ENCODE measurements at regions not wholly inside any gene's neighbourhood (a gene's known extent, or its start where the extent isn't known, plus 50 kb on each side); places are given as distances from the start of the nearest gene placed in this dataset.
"Not testable (repeated sequence)": the region's sequence is repeated elsewhere in the genome, so short reads cannot be mapped to it uniquely, and the experiment has no call there.

- in situ Hi-C loops (cut with MboI; ENCODE audit: low sequenced_read_pairs), result no loop called here
Measured at GRCh38 chr1:191306916-191307315, 829.3 kb upstream of the BRINP3 start.

- in situ Hi-C loops (cut with MboI; ENCODE audit: low sequenced_read_pairs), result no loop called here
Measured at GRCh38 chr1:191320062-191320461, 838.2 kb upstream of the RGS18 start.

DNA sequence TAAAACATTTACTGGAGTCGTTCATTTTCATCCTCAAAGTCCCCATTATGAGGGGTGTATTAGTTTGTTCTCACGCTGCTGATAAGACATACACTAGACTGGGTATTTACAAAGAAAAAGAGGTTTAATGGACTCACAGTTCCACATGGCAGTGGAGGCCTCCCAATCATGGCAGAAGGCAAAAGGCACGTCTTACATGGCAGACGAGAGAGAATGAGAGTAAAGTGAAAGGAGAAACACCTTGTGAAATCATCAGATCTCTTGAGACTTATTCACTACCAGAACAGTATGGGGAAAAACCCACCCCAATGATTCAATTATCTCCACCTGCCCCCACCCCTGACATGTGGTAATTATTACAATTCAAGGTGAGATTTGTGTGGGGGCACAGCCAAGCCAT lies 830.4 kb upstream of the RGS18 start:
- in situ Hi-C loops (cut with MboI; ENCODE audit: low sequenced_read_pairs), result no loop called here

DNA sequence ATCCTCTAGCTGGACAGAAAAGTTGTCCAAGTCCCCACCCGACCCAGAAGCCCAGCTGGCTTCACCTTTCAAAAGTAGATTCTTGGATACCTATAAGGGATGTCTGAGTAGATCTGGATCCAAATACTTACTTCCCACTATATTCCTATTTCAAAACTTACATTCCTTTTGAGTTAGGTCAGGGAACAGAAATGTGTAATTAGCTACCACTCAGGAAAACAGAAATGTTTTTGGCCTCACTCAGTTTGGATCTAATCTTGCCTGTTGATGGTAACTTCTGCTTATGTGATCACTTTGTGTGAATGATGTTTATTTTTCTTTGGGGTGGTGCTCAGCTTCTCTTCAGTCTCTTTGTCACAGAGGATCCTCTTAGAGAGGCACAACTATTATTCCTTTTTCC lies 814.4 kb upstream of the RGS18 start:
- in situ Hi-C loops (cut with MboI; ENCODE audit: low sequenced_read_pairs), result no loop called here

GRCh38 chr1:191346381-191346780 lies 811.9 kb upstream of the RGS18 start:
- in situ Hi-C loops (cut with MboI; ENCODE audit: low sequenced_read_pairs), result no loop called here

DNA sequence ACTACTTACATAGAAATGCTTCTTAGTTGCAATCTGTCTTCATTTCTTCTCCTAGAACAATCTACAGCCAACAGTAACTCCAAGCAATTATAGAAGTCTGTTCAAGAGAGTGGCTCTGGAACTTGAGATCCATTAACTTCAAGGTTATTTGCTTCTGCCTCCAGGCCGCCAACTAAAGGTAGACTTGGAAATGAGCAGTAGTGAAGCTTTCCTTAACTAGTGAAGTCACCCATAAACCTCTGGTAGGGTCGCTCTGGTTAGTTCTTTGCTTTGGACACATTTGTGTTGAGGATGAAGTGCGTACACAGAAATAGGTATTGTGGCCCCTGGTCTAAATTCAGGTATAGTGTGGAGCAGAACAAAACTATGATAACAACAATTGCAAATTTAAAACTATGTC lies 809.9 kb upstream of the RGS18 start:
- in situ Hi-C loops (cut with MboI; ENCODE audit: low sequenced_read_pairs), result no loop called here

GRCh38 chr1:191350938-191351337 lies 807.3 kb upstream of the RGS18 start:
- in situ Hi-C loops (cut with MboI; ENCODE audit: low sequenced_read_pairs), result no loop called here

DNA sequence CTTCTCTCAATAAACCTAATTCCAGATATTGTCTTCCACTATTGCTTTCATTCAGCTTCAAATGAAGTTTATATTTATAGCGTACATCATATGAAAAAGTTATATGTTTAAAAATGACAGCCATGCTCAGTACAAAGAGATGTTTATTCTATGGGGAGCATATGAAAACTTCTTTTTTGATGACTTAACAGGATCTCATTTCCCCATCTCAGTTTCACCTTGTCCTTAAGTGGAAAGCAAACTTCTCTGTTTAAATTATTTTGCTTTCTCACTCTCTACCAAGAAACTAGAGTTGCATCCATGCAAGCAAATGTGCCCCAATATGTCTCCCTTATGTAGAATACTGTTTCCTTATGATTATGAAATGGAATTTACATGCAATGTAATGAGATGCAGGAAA lies 799.5 kb upstream of the RGS18 start:
- in situ Hi-C loops (cut with MboI; ENCODE audit: low sequenced_read_pairs), result no loop called here

- in situ Hi-C loops (cut with MboI; ENCODE audit: low sequenced_read_pairs), result no loop called here
Measured at GRCh38 chr1:191366686-191367085, 791.6 kb upstream of the RGS18 start.

- in situ Hi-C loops (cut with MboI; ENCODE audit: low sequenced_read_pairs), result no loop called here
Measured at GRCh38 chr1:191368891-191369654, 789.2 kb upstream of the RGS18 start.

- in situ Hi-C loops (cut with MboI; ENCODE audit: low sequenced_read_pairs), result no loop called here
Measured at GRCh38 chr1:191371626-191372025, 786.6 kb upstream of the RGS18 start.

DNA sequence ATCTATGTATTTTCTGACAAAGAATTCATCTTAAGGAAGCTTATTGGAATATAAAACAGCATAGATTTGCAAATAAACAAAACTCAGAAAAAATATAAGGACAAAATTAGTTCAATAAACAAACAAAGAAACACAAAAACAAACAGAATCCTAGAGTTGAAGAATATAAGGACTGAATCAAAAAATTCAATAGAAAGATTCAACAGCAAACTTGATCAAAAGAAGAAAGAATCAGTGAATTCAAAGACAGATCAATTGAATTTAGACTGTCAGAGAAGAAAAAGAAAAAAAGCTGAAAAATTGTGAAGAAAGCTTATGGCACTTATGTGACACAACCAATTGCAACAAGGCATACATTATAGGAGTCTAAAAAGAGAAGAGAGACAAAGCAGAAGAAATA lies 770.0 kb upstream of the RGS18 start:
- in situ Hi-C loops (cut with MboI; ENCODE audit: low sequenced_read_pairs), result no loop called here

- in situ Hi-C loops (cut with MboI; ENCODE audit: low sequenced_read_pairs), result no loop called here
Measured at GRCh38 chr1:191396622-191397021, 761.6 kb upstream of the RGS18 start.

- in situ Hi-C loops (cut with MboI; ENCODE audit: low sequenced_read_pairs), result no loop called here
Measured at GRCh38 chr1:191398551-191398950, 759.7 kb upstream of the RGS18 start.

DNA sequence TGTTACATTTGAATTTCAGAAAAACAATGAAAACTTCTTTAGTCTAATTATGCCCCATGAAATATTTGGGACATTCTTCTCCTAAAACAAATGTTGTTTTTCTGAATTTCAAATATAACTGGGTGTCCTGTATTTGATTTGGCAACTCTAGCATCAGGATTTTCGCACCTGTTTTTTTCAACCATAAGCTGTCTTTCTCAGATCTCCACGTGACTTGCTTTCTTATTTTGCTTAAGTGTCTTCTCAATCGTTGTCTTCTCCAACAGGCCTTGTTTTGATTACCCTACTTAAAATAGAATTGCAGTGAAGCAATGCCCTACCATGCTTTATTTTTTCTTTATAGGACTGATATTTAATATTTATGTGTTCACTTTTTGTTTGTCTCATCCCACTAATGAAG lies 752.8 kb upstream of the RGS18 start:
- in situ Hi-C loops (cut with MboI; ENCODE audit: low sequenced_read_pairs), result no loop called here

GRCh38 chr1:191414981-191415640 lies 743.2 kb upstream of the RGS18 start:
- in situ Hi-C loops (cut with MboI; ENCODE audit: low sequenced_read_pairs), result no loop called here

DNA sequence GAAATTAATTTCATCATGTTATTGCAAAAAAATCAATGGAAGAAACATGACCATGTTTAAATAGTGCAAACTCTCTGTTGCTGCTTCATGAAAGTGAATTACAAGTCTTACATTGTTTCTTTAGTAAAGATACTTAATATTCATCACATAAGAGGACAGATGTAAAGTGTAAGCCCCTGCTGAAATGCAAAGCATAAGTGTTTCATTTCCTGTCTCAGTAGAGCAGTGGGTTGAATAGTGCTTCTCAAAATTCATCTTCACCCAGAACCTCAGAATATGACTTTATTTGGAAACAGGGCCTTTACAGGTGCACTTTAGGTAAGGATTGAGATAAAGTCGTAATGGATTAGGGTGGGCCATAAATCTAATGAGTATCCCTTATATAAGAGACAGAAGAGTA lies 738.4 kb upstream of the RGS18 start:
- in situ Hi-C loops (cut with MboI; ENCODE audit: low sequenced_read_pairs), result no loop called here

GRCh38 chr1:191427593-191427992 lies 730.7 kb upstream of the RGS18 start:
- in situ Hi-C loops (cut with MboI; ENCODE audit: low sequenced_read_pairs), result no loop called here

DNA sequence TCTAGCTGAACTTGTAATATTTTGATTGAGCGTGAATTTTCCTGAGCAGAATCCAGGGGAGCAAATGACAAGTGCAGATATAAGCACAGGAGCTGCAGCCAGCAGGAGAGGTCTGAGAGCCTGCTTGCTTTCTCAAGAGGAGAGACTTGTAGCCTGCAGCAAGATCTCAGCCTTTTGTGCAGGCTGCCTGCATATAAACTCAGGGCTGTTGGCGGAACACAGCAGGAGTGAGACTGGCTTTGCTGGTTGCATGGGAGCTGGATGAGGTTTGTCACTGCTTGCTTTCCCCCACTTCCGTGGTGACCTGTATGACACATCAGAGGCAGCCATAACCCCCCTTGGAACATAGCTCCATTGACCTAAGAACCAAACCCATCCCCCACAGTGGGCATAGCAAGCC lies 725.4 kb upstream of the RGS18 start:
- in situ Hi-C loops (cut with MboI; ENCODE audit: low sequenced_read_pairs), result no loop called here

DNA sequence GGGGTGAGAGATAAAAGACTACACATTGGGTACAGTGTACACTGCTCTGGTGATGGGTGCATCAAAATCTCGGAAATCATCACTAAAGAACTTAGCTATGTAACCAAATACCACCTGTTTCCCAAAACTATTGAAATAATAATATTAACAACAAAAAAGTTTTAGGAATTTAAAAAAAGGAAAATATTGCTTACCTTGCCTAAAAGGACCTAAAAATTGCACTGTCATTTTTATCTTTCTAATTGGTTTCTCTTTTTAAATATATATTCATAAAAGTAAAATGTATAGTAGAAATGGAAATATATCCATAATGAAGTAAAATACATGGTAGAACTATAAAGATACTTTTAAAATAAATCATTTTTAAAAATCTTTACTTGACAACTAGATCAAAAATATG lies 719.3 kb upstream of the RGS18 start:
- in situ Hi-C loops (cut with MboI; ENCODE audit: low sequenced_read_pairs), result no loop called here

- in situ Hi-C loops (cut with MboI; ENCODE audit: low sequenced_read_pairs), result not testable (repeated sequence)
Measured at GRCh38 chr1:191448279-191448678, 710.0 kb upstream of the RGS18 start.

- in situ Hi-C loops (cut with MboI; ENCODE audit: low sequenced_read_pairs), result no loop called here
Measured at GRCh38 chr1:191452586-191452985, 705.7 kb upstream of the RGS18 start.

DNA sequence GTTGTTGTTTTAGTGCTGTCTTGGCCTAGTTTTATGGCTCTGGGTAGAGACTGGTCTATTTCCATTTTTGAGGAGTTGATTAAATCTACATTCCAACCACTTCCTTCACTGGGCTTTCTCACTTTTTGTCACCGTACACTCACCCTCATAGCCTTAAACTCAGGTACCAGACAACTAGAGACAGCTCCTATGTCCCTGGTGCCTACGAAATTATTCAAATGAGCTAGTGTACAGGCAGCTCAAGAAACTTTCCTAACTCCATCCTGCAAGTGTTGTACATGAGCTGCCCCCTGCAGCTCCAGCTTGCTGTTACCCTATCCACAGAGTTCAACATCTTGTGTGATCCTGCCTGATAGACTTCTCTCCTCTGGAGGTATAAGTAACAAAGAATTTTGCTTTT lies 704.8 kb upstream of the RGS18 start:
- in situ Hi-C loops (cut with MboI; ENCODE audit: low sequenced_read_pairs), result no loop called here

Data from HL-60/S4 (cell line).